GM12891 (cell line): ENCODE measurements at regions not wholly inside any gene's neighbourhood (a gene's known extent, or its start where the extent isn't known, plus 50 kb on each side); places are given as distances from the start of the nearest gene placed in this dataset.

Source experiments
- POLR2A ChIP-seq: IDR thresholded peaks from 2 replicates; pipeline ENCODE4 v1.6.1; 2011; ENCODE audit warnings: low read depth, low read length, control low read depth
- POLR2AphosphoS5 ChIP-seq: IDR thresholded peaks from 2 replicates; pipeline ENCODE4 v1.6.1; 2011; ENCODE audit warnings: low read depth, low read length, control low read depth
- SPI1 ChIP-seq: IDR thresholded peaks from 2 replicates; pipeline ENCODE4 v1.6.1; 2011; ENCODE audit warnings: low read depth, low read length, control low read depth
- TAF1 ChIP-seq: IDR thresholded peaks from 2 replicates; pipeline ENCODE4 v1.6.1; 2011; ENCODE audit warnings: low read depth, low read length, control low read depth

GRCh38 chr1:229751610-229752009 is 125.6 kb downstream of the URB2 start:
- no peak for TF ChIP-seq POLR2A
- no peak for TF ChIP-seq POLR2AphosphoS5
- no peak for TF ChIP-seq TAF1
- TF ChIP-seq SPI1, result no peak
